Breast epithelium (tissue), 3 donors: ENCODE measurements at regions not wholly inside any gene's neighbourhood (a gene's known extent, or its start where the extent isn't known, plus 50 kb on each side); places are given as distances from the start of the nearest gene placed in this dataset.

Experiments used
- POLR2A ChIP-seq: fragments of 450-650 bp; IDR thresholded peaks from one replicate; pipeline ENCODE4 v1.6.1; 2016; ENCODE audit warnings: antibody characterized with exemption, mild to moderate bottlenecking, moderate library complexity
- TF ChIP-seq, protein P1 (sequence below), 3 donors: fragments of 450-650 bp; IDR thresholded peaks; one replicate each; pipeline ENCODE4 v1.5.1; 2016 to 2017; ENCODE audit warnings: antibody characterized with exemption in 3 of 3, mild to moderate bottlenecking in 3 of 3, moderate library complexity in 3 of 3

DNA sequence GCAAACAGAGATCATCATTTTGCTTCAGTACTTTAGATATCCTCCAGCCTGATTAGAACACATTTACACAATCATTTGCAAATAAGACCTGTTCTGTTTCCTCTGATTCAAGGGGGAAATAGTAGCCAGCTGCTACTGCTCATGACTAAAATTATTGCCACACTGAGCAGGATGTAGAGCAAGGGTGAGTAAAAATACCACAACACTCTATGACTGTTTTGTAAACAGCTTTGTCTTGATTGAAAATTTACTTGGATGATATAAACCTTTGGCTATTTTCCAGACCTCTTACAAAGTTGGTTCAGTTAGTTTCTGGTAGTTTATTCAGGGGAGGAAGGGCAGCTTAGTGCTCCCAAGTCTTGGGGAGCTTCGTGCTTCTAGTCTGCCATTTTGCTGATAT is 286.4 kb upstream of the CNTNAP5 start:
- TF ChIP-seq, protein P1, sequence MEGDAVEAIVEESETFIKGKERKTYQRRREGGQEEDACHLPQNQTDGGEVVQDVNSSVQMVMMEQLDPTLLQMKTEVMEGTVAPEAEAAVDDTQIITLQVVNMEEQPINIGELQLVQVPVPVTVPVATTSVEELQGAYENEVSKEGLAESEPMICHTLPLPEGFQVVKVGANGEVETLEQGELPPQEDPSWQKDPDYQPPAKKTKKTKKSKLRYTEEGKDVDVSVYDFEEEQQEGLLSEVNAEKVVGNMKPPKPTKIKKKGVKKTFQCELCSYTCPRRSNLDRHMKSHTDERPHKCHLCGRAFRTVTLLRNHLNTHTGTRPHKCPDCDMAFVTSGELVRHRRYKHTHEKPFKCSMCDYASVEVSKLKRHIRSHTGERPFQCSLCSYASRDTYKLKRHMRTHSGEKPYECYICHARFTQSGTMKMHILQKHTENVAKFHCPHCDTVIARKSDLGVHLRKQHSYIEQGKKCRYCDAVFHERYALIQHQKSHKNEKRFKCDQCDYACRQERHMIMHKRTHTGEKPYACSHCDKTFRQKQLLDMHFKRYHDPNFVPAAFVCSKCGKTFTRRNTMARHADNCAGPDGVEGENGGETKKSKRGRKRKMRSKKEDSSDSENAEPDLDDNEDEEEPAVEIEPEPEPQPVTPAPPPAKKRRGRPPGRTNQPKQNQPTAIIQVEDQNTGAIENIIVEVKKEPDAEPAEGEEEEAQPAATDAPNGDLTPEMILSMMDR (IDR thresholded peaks at IDR 0.05): no peak
- no peak for TF ChIP-seq POLR2A
